ENCODE measurements at regions not wholly inside any gene's neighbourhood (a gene's known extent, or its start where the extent isn't known, plus 50 kb on each side); places are given as distances from the start of the nearest gene placed in this dataset.

- TF ChIP-seq GATA2 (IDR thresholded peaks at IDR 0.05; ENCODE audit: low read depth, low read length) (peak; percentile 68), GATA3 (IDR thresholded peaks at IDR 0.05; ENCODE audit: low read depth, low read length) (peak; percentile 83)
Observed at GRCh38 chr9:26460624-26461023, 432.0 kb downstream of the CAAP1 start.
